ENCODE measurements at regions not wholly inside any gene's neighbourhood (a gene's known extent, or its start where the extent isn't known, plus 50 kb on each side); places are given as distances from the start of the nearest gene placed in this dataset.

GRCh38 chr10:93206652-93207051 is 133.0 kb downstream of the CYP26A1 start:
- Mint-ChIP-seq H3K9me3 (ENCODE audit: unreplicated experiment) (no peaks in the 10 kb centered on the region), H3K27ac (ENCODE audit: unreplicated experiment) (no peak overlapping the region), H3K36me3 (ENCODE audit: unreplicated experiment) (no peaks in the 10 kb centered on the region)

GRCh38 chr10:93208717-93209464 is 135.2 kb downstream of the CYP26A1 start:
- no peak for TF ChIP-seq CTCF (IDR thresholded peaks at IDR 0.05)
- H3K4me1 Mint-ChIP-seq (ENCODE audit: unreplicated experiment), result no peaks in the 10 kb centered on the region
- H3K9me3 Mint-ChIP-seq (ENCODE audit: unreplicated experiment), result no peaks in the 10 kb centered on the region
- H3K4me3 Mint-ChIP-seq (ENCODE audit: unreplicated experiment), result no peak overlapping the region
- H3K36me3 Mint-ChIP-seq (ENCODE audit: unreplicated experiment), result no peaks in the 10 kb centered on the region
- no peaks in the 10 kb centered on the region for H3K27me3 Mint-ChIP-seq (ENCODE audit: unreplicated experiment)
- no peak for DNase-seq (ENCODE audit: extremely low spot score, unreplicated experiment)
- H3K27ac Mint-ChIP-seq (ENCODE audit: unreplicated experiment), result no peak overlapping the region

More at GRCh38 chr10:93206652-93207051, 133.0 kb downstream of the CYP26A1 start:
- Mint-ChIP-seq H3K4me1 (ENCODE audit: unreplicated experiment) (no peaks in the 10 kb centered on the region), H3K4me3 (ENCODE audit: unreplicated experiment) (no peak overlapping the region), H3K27me3 (ENCODE audit: unreplicated experiment) (peaks cover 4% of the 10 kb centered on the region)
- no peak for DNase-seq (ENCODE audit: extremely low spot score, unreplicated experiment)
- TF ChIP-seq CTCF (IDR thresholded peaks at IDR 0.05), result no peak

- no peak for TF ChIP-seq CTCF (IDR thresholded peaks at IDR 0.05)
- H3K4me1 Mint-ChIP-seq (ENCODE audit: unreplicated experiment), result no peaks in the 10 kb centered on the region
- peaks cover 2% of the 10 kb centered on the region for H3K27me3 Mint-ChIP-seq (ENCODE audit: unreplicated experiment)
- H3K4me3 Mint-ChIP-seq (ENCODE audit: unreplicated experiment), result no peak overlapping the region
- no peaks in the 10 kb centered on the region for H3K9me3 Mint-ChIP-seq (ENCODE audit: unreplicated experiment)
- H3K27ac Mint-ChIP-seq (ENCODE audit: unreplicated experiment), result no peak overlapping the region
- no peak for DNase-seq (ENCODE audit: extremely low spot score, unreplicated experiment)
- H3K36me3 Mint-ChIP-seq (ENCODE audit: unreplicated experiment), result no peaks in the 10 kb centered on the region
These were observed 138.3 kb downstream of the CYP26A1 start for GRCh38 chr10:93211991-93212390.

- H3K27me3 Mint-ChIP-seq (ENCODE audit: unreplicated experiment), result peaks cover 6% of the 10 kb centered on the region
- no peak for TF ChIP-seq CTCF (IDR thresholded peaks at IDR 0.05)
- H3K27ac Mint-ChIP-seq (ENCODE audit: unreplicated experiment), result no peak overlapping the region
- peak; percentile 63 for DNase-seq (ENCODE audit: extremely low spot score, unreplicated experiment)
- H3K9me3 Mint-ChIP-seq (ENCODE audit: unreplicated experiment), result no peaks in the 10 kb centered on the region
- H3K36me3 Mint-ChIP-seq (ENCODE audit: unreplicated experiment), result no peaks in the 10 kb centered on the region
- H3K4me1 Mint-ChIP-seq (ENCODE audit: unreplicated experiment), result no peaks in the 10 kb centered on the region
- no peak overlapping the region for H3K4me3 Mint-ChIP-seq (ENCODE audit: unreplicated experiment)
These were observed 141.6 kb downstream of the CYP26A1 start for GRCh38 chr10:93215312-93215711.

GRCh38 chr10:93216341-93216985 is 142.8 kb downstream of the CYP26A1 start:
- peak; percentile 34 for DNase-seq (ENCODE audit: extremely low spot score, unreplicated experiment)
- Mint-ChIP-seq H3K4me3 (ENCODE audit: unreplicated experiment) (no peak overlapping the region), H3K27me3 (ENCODE audit: unreplicated experiment) (peaks cover 6% of the 10 kb centered on the region), H3K9me3 (ENCODE audit: unreplicated experiment) (no peaks in the 10 kb centered on the region), H3K36me3 (ENCODE audit: unreplicated experiment) (no peaks in the 10 kb centered on the region), H3K27ac (ENCODE audit: unreplicated experiment) (no peak overlapping the region), H3K4me1 (ENCODE audit: unreplicated experiment) (no peaks in the 10 kb centered on the region)
- no peak for TF ChIP-seq CTCF (IDR thresholded peaks at IDR 0.05)
